ENCODE measurements at regions not wholly inside any gene's neighbourhood (a gene's known extent, or its start where the extent isn't known, plus 50 kb on each side); places are given as distances from the start of the nearest gene placed in this dataset.
"Not testable (repeated sequence)": the region's sequence is repeated elsewhere in the genome, so short reads cannot be mapped to it uniquely, and the experiment has no call there.

DNA sequence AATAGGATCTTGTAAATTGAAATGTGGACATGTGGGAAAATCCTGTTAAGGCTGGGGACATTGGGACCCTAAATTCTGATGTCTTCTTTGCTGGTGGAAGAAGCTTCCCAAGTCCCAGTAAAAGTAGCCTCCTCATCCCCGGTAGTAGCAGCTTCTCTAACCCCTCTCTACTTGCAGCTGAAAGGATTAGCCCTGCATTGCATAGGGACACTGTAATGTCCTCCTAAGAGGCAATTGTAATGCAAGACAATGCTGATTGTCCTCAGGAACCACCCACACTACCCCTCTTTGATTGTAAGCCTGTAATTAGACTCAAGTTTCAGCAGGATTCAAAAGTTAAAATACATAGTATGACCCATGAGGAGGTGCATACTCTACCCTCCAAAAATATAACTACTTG lies 1938.4 kb upstream of the C9orf72 start:
- peak in 2 of 51 donors; percentile 2 to 20 for DNase-seq

DNA sequence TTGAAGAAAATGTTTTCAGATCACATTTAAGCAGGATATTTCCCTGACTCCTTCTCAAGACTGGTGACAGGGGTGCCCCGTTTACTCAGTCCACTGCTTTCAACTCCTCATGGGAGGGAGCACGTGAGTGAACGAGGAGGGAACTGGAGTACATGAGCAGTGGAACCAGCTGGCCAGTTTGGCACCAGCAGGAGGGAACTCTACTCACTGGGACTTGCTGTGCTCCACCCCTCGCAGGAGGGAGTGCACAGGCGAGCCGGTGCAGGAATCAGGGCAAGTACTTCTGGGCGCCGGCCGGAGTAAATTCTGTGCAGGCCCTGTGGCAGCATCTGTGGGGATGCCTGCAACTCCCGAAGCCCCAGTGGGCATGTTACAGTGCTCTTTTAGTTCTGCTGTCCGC lies 1941.1 kb upstream of the C9orf72 start:
- DNase-seq: peak in 36 of 51 donors; percentile 1 to 55 (median 20)

DNA sequence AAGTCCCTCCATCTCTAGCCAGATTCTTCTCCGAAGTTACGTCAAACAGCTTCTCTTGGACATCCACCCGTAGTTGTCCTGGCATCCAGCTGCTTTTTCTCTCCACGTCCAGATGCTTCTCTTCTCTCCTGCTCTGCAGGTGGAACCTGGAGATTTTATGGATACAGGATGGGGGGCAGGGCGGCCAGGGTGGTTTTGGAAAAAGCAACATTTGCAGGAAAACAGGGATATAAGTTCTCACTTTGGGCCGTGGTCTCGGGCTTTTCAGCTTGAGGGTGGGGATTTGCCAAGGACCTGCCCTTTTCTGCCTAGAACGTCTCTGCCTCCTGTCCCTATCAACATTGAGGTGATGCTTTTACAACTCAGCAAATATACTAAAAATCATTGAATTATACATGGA lies 1941.6 kb upstream of the C9orf72 start:
- no peak for DNase-seq

DNA sequence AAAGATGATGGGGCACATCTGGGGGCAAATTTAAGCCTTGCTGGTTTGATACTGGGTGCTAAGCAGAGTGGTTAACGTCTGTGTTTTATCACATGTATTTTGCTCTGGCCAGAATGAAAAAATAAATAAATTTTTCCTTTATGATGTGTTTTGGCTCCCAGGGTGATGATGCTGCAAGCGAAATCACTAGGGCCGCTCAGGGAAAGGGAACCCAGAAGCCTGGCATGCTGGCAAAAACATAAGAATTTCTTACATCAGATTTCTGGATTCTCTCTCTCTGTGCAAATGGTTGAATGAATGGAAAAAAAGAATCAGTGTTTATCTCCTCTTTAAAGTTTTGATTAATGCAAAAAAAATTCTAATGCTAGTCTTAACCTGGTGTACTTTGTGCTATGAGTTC lies 1975.2 kb upstream of the C9orf72 start:
- DNase-seq: no peak

DNA sequence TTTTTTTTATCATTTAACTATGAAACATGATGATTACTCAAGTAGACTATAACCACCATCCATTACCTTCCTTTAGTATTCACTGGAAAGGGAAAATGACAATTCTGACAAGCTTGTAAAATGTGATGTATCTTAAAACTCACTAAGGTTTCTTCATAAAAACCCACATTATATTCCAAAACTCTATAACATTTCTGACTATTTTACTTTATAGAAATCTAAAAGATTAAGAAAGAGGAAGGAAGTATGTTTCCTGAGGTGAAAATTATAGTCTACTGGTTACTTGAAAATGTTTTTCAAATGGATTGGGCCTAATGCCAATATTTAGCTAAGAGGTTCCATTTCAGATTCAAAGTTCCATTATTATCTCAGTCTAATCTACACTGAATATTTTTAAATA lies 1982.2 kb upstream of the C9orf72 start:
- DNase-seq: no peak

DNA sequence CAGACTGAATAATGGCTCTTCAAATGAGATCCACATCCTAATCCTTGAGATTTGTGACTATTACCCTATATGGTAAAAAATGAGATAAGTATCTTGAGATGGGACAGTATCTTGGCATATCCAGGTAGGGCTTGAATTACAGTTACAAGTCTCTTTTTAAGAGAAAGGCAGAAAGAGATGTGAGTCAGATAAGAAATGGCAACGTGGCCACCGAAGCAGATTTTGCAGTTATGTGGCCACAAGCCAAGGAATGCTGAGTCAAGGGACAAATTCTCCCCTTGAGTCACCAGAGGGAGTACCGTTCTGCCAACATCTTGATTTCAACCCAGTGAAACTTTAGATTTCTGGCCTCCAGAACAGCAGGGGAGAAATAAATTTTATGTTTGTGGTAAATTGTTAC lies 1983.0 kb upstream of the C9orf72 start:
- no peak for DNase-seq

DNA sequence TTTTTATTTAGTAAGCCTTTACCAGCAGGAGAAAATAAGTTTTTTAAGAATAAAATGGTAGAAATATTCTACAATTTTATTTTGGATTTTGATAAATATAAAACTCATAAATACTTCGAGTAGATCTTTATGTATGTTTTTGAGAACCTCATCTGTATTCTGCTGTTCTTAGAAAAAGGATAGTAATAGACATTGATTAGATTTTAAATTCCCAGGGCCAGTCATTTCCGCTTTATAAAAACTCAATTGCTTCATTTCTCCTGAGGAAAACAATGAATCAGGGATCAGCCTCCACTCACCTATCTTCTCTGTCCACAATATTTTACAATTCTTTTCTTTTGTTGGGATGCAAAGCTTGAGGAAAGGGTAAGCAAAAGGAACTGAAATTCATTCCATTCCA lies 1983.5 kb upstream of the C9orf72 start:
- no peak for DNase-seq

DNA sequence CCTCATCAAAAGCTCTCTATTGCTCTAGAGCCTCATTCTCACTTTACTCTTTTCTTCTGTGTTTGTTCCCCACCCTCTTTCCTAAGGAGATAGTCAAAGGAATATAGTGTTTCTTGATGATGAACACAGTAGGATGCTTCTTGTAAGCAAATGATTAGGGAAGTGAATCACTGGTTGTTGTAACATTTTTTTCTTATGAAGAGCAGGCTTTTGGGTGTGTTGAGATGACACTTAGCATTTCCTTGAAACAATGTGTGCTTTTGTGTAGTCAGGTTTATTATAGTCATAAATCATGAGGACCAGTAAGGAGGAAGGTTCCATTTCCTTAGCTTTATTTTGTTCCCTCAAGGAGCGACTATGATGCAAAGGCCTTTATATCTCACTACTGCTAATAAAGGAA lies 1991.3 kb upstream of the C9orf72 start:
- DNase-seq: no peak

DNA sequence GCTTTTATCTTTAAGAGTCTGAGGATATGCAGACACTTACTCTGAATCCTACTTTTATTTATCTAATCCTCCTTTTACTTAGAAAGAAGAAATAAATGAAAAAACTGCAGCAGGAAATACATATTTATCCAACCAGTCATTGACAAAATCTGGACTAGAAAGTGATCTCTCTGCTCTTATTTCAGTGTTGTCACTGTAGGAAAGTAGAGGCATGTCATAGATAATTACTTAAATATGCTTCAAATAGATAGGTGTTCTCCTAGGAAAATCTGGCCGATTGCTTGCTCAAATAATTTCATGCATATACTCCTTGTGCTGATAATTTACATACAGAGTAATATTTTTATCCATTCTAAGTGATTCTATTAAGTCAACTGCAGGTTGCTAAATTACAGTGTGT lies 2001.9 kb upstream of the C9orf72 start:
- no peak for DNase-seq

DNA sequence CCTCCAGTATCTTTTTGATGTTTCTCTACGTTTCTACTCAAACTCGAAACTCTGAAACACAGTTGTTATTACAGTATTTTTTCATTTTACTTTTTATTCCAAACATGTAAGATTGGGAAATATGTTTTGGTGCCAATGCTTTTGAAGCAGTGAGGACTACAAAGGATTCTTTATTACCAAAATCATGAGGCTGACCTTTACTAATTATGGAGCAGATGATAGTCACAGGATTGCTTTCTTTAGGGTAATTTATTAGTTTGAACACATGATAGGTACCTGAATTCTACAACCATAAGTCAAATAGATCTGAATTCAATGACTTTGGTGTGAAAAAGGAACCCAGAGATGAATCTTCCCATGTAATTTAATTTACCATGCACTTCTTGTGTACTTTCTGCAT lies 2015.1 kb upstream of the C9orf72 start:
- DNase-seq: no peak

DNA sequence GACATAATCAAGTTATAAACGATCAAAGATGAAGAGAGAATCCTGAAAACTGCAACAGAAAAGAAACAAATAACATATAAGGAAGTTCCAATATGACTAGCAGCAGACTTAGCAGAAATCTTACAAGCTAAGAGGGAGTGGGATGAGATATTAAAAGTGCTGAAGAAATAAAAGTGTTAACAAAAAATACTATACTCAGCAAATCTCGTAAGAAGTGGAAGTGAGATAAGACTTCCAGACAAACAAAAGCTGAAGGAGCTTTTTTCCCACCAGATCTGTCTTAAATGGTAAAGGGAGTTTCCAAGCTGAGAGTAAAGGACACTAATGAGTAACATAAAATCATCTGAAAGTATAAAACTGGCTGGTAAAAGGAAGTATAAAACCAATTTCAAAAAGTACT lies 2036.0 kb upstream of the C9orf72 start:
- no peak for DNase-seq

DNA sequence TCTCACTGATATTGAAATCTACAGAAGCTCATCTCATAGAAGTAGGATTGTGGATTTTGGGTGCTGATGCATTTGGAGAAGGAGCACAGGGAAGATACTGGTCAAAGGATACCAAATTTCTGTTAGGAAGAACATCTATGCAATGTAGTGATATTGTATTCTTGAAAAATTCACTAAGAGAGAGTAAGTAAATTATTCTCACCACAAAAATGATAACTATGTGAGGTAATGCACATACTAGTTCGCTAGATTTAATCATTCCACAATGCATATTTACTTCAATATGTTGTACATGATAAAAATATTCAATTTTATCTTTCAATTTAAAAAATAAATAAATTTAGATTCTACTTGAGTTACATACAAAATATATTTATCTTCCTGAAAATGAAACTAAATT lies 2040.5 kb upstream of the C9orf72 start:
- no peak for DNase-seq

DNA sequence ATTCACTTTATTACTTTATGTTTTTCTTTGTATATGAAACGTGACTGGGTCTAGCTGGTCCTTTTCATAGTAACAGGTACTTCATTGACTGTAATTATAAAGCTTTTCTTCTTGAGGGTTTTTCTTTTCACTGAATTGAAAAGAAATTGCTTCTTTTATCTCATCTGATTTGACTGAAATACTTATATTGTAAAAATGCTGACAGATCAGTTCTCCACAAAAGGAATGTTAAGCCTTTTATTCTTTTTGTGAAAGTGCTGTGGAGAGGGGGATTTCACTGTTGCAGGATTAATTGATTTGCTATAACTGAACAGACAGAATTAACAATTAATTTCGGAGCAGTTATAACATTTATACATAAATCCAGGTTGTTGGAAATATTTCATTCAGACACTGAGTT lies 2043.6 kb upstream of the C9orf72 start:
- no peak for DNase-seq

DNA sequence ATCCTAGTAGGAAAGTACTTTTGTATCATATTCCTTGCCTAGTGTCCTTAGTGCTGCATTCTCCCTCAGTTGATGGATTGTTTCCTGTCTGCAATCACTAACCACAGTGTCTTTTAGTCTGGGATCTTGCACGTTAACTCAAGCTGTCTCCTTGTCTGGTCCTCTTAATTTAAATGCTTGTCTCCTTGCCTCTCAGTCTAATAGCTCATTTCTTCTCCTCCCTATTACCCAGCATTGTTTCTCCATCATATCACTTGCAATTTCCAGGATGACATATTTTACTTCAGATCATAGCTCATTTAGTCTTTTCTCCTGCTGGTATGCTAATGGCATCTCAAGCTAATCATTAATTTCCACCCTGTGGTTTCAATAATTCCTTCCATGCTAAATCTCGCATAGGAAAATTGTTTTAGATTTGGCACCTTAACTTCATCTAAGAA lies 2052.0 kb upstream of the C9orf72 start:
- no peak for DNase-seq

DNA sequence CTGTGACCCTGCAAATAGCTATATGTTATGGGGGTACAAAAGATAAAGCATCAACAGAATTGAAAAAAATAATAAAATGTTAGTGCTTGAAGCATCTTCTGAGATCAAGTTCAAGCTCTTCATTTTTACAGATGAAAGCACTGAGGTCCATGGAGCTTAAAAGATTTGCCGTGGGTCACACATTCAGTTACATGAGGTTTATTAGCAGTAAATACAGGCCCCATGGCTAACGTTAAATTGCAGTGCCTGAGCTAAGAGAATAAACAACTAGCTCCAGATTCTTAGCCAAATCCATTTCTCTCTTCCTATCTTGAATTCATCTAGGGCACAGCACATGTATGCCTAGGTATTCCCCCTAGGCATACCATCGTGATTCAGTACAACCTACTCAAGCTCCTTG lies 2052.7 kb upstream of the C9orf72 start:
- no peak for DNase-seq

DNA sequence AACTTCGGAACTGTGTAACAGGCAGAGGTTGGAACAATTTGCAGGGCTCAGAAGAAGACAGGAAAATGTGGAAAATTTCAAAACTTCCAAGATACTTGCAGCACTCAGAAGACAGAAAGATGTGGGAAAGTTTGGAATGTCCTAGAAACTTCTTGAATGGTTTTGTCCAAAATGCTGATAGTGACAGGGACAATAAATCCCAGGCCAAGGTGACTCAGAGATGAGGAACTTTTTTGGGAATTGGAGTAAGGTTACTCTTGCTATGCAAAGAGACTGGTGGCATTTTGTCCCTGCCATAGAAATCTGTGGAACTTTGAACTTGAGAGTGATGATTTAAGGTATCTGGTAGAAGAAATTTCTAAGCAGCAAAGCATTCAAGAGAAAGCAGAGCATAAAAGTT lies 2055.6 kb upstream of the C9orf72 start:
- DNase-seq: not testable (repeated sequence)

DNA sequence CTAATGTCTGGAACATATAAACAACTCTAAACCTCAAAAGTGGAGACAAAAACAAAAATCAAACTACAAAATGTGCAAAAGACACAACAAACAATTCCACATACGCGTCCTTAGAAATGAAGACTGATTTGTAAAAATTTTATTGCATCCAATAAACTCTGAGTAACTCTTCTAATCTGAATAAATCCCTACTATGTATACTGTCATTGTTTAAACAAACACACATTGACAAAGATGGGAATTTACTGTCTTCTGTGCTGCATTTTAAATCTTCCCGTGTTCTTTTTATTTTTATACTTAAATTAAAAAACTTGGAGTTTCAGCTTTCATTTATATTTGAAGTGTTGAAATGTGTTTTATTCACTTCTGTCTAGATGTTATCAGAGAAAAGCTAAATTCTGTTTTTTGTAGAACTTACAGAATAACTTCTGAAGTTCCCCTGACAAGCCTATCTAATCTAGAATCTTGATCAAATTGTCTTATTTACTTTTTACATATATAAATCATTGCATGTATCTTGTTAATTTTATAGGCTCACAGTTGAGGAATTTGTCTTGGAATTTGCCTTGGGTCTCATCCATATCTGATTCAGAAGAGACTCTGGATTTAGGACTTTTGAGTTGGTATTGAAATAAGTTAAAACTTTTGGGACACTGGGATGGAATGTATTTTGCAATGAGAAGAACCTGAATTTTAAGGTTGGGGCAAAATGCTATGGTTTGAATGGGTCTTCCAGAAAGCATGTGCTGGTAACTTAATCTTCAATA lies 2064.4 kb upstream of the C9orf72 start:
- no peak for DNase-seq

DNA sequence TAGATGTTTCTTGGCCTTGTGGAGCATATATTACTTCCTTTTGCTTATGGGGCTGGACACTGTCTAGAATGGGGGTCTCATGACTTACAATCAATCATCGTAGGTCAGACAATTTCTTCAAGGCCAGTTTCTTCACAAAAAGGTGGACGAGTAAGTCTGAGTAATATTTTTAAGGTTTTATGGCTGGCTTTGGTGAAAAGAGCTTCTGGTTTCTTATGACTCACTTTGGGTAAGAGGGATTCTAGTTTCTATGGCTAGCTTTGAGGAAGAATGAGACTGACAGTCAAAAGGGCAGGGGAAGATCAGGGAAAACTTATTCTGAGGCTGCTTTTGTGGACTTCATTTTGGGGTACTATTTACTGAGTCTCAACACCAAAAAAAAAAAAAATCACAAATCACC lies 2067.2 kb upstream of the C9orf72 start:
- DNase-seq: no peak

DNA sequence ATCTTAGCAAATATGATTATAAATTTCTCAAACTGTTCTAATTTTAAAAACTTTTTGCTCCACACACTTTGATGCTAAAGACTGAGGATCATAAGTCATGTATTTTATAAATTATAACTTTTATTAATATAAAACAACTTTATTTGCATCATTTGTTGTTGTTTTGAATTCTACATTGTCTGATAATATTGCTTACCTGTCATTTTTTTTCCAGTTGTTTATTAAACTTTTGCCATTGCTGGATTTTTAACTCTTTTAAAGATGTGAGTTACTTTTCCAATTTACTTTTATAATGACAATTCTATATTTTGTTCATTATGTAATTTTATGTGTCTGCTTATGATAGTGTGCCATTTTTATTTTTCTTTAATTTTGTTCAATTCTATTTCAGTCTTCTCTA lies 2071.2 kb upstream of the C9orf72 start:
- DNase-seq: no peak

DNA sequence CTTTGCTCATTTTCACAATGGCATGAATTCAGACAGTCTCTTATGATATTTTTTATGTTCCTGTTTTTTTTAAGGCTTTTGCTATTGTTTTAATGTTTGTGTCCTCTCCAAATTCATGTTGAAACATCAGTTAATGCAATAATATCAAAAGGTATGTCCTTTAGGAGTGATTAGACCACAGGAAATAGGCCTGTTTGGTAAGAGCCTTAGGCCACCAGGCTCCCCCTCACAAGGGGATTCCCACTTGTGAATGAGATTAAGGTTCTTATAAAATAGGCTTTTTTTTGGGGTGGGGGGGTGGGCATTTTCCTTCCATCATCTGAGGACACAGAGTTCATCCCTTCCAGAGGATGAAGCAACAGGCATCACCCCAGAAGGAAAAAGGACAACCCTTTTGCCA lies 2074.2 kb upstream of the C9orf72 start:
- no peak for DNase-seq

DNA sequence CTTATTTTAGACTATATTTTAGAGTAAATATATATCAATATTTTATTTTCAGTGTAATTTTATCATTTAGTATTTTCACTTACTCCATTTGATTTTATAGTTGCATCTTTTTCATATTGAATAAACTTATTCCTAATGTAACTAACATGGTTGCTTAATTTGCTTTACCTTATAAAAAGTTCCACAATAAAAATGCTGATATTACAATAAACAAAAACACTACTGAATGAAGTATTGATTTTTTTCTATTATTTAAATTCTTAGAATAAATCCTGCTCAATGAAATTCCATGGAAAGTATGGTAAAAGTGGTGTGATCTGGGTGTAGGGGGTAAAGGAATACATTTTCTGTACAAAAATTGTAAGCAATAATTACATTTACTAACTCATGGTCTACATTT lies 2074.9 kb upstream of the C9orf72 start:
- no peak for DNase-seq

DNA sequence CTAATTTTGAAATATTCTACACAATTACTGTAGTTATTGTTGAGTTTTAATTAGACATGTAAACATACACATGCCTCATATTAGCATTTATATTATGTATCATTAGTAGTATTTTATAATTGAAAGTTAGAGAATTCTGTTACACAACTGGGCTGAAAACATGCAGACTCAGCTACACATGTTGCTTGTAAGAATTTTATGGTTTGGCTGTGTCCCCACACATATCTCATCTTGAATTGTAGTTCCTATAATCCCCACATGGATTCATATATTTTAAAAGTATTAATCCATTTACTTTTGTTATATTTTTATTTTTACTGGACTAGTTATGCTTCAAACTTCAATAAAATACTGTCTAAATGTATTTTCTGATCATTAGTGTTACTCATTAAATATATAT lies 2075.3 kb upstream of the C9orf72 start:
- DNase-seq: no peak

DNA sequence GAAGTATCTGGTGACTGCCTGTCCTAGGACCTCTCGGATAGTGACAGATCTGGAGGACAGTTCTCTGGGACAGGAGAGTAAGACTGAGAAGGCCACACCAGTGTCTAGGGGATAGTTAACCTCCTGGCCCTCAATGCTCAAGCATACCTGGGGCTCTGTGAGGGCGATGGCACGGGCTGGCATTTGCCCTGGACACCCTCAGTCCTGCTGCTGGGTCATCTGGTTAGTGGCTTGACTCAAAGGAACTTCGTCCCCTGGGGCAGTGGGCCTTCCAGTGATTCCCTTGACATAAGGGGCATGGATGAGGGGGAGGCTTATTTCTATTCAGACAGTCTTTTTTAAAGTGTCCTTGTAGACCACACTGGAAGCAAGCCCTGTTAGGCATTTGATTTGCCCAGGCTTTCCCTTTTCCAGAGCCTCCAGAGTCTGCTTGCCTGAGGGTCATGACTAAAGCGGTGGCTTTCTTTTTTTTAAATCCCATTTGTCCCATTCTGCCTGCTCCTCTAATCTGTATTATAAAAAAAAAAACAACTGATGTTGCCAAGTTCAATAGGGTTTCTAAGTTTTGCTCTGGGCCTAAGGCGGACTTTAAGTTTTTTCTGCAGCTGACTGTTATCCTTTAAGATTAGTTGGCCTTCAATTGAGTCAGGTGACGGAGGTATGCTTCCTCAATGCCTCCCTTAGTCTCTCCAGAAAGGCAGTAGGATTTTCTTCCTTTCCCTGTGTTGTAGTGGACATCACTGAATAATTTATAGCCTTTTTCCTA lies 2083.5 kb upstream of the C9orf72 start:
- DNase-seq: no peak
